ENCODE measurements at regions not wholly inside any gene's neighbourhood (a gene's known extent, or its start where the extent isn't known, plus 50 kb on each side); places are given as distances from the start of the nearest gene placed in this dataset.

GRCh38 chr6:66190858-66191257 lies 483.8 kb upstream of the EYS start:
- CTCF ChIA-PET = no interaction called here
- H3K4me1 Mint-ChIP-seq = no peaks in the 10 kb centered on the region

GRCh38 chr6:66189915-66190314 lies 482.9 kb upstream of the EYS start:
- H3K36me3 Mint-ChIP-seq (ENCODE audit: low read depth) = no peaks in the 10 kb centered on the region
- no peaks in the 10 kb centered on the region for H3K4me1 Mint-ChIP-seq
- peaks cover 4% of the 10 kb centered on the region for H3K9me3 Mint-ChIP-seq
- intact Hi-C loops (cut with micrococcal nuclease) = no loop called here
- ATAC-seq (ENCODE audit: low read depth) (no peak), DNase-seq (no peak)
- no peaks in the 10 kb centered on the region for H3K27me3 Mint-ChIP-seq
- ChIA-PET CTCF (no interaction called here), POLR2A (no interaction called here)
- TF ChIP-seq, protein P1, sequence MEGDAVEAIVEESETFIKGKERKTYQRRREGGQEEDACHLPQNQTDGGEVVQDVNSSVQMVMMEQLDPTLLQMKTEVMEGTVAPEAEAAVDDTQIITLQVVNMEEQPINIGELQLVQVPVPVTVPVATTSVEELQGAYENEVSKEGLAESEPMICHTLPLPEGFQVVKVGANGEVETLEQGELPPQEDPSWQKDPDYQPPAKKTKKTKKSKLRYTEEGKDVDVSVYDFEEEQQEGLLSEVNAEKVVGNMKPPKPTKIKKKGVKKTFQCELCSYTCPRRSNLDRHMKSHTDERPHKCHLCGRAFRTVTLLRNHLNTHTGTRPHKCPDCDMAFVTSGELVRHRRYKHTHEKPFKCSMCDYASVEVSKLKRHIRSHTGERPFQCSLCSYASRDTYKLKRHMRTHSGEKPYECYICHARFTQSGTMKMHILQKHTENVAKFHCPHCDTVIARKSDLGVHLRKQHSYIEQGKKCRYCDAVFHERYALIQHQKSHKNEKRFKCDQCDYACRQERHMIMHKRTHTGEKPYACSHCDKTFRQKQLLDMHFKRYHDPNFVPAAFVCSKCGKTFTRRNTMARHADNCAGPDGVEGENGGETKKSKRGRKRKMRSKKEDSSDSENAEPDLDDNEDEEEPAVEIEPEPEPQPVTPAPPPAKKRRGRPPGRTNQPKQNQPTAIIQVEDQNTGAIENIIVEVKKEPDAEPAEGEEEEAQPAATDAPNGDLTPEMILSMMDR (IDR thresholded peaks at IDR 0.05) = no peak
- no peak overlapping the region for H3K27ac Mint-ChIP-seq
- no peak overlapping the region for H3K4me3 Mint-ChIP-seq

More at GRCh38 chr6:66190858-66191257, 483.8 kb upstream of the EYS start:
- no peak for DNase-seq
- TF ChIP-seq, protein P1 (IDR thresholded peaks at IDR 0.05) = no peak
- no peaks in the 10 kb centered on the region for H3K36me3 Mint-ChIP-seq (ENCODE audit: low read depth)
- ATAC-seq (ENCODE audit: low read depth) = no peak
- H3K27me3 Mint-ChIP-seq = no peaks in the 10 kb centered on the region
- intact Hi-C loops (cut with micrococcal nuclease) = no loop called here
- peaks cover 4% of the 10 kb centered on the region for H3K9me3 Mint-ChIP-seq
- no peak overlapping the region for H3K27ac Mint-ChIP-seq
- POLR2A ChIA-PET = no interaction called here
- no peak overlapping the region for H3K4me3 Mint-ChIP-seq

DNA sequence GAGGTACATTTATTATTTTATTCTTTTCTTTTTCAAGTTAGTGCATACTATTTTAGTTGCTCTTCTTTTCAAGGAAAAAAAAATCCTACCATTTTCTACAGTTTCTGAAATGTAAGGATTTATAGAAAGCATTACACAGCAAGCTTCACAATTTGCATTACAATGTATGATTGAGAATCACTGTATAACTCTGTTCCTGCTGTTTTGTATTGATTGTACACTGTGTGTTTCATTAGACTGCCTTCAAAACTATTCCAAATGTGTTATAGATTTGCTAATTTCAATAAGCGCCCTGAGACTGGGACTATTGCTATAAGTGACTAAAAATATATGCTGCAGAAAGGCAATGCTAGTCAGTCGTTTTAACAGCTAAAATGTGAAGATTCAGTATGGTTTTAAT lies 479.7 kb upstream of the EYS start:
- intact Hi-C loops (cut with micrococcal nuclease) = no loop called here

GRCh38 chr6:66184091-66184490 lies 477.1 kb upstream of the EYS start:
- H3K4me3 Mint-ChIP-seq = no peak overlapping the region
- ATAC-seq (ENCODE audit: low read depth) (no peak), DNase-seq (no peak)
- no peaks in the 10 kb centered on the region for H3K4me1 Mint-ChIP-seq
- H3K27me3 Mint-ChIP-seq = no peaks in the 10 kb centered on the region
- H3K9me3 Mint-ChIP-seq = peaks cover 4% of the 10 kb centered on the region
- intact Hi-C loops (cut with micrococcal nuclease) = no loop called here
- H3K36me3 Mint-ChIP-seq (ENCODE audit: low read depth) = no peaks in the 10 kb centered on the region
- TF ChIP-seq, protein P1 (IDR thresholded peaks at IDR 0.05) = no peak
- H3K27ac Mint-ChIP-seq = no peak overlapping the region
- ChIA-PET POLR2A (no interaction called here), CTCF (no interaction called here)

More for the DNA sequence above, 479.7 kb upstream of the EYS start:
- TF ChIP-seq, protein P1 (IDR thresholded peaks at IDR 0.05) = no peak
- H3K27ac Mint-ChIP-seq = no peak overlapping the region
- peaks cover 4% of the 10 kb centered on the region for H3K9me3 Mint-ChIP-seq
- no peak for ATAC-seq (ENCODE audit: low read depth)
- H3K36me3 Mint-ChIP-seq (ENCODE audit: low read depth) = no peaks in the 10 kb centered on the region
- H3K4me1 Mint-ChIP-seq = no peaks in the 10 kb centered on the region
- no peak for DNase-seq
- CTCF ChIA-PET = no interaction called here
- POLR2A ChIA-PET = no interaction called here
- H3K27me3 Mint-ChIP-seq = no peaks in the 10 kb centered on the region
- H3K4me3 Mint-ChIP-seq = no peak overlapping the region

DNA sequence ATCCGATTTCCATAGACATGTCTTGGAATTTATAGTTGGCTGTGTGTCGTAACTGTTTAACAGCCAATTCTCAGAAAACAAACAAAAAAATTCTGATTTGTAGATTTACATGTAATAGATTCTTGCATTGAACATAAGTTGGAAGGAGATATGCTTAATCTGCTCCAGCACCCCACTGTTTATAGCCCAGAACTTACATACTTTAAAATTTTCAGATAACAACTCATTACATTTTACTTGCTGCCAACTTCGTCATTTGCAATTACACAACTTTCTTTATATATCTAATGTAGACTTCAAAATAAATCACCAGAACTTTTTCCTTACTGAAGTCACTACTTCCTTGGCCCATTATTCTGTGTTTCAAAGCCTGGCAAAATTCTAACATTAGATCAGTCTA lies 472.3 kb upstream of the EYS start:
- no peak for DNase-seq
- TF ChIP-seq, protein P1 (IDR thresholded peaks at IDR 0.05) = no peak
- ChIA-PET POLR2A (no interaction called here), CTCF (no interaction called here)
- intact Hi-C loops (cut with micrococcal nuclease) = no loop called here
- no peaks in the 10 kb centered on the region for H3K4me1 Mint-ChIP-seq
- no peaks in the 10 kb centered on the region for H3K36me3 Mint-ChIP-seq (ENCODE audit: low read depth)
- no peaks in the 10 kb centered on the region for H3K27me3 Mint-ChIP-seq
- H3K4me3 Mint-ChIP-seq = no peak overlapping the region
- no peak for ATAC-seq (ENCODE audit: low read depth)
- peaks cover 6% of the 10 kb centered on the region for H3K9me3 Mint-ChIP-seq
- H3K27ac Mint-ChIP-seq = no peak overlapping the region

Data from activated B cell treated with CpG ODN at 0.5 μM for 24 hours (primary cell).